Keratinocyte (primary cell): ENCODE measurements at regions not wholly inside any gene's neighbourhood (a gene's known extent, or its start where the extent isn't known, plus 50 kb on each side); places are given as distances from the start of the nearest gene placed in this dataset.

ENCODE experiments used
- DNase-seq: peaks from one replicate; pipeline ENCODE4 v3.0.0-alpha.2; 2011; ENCODE audit warnings: low read depth, missing footprints, low spot score
- FAIRE-seq: peaks from 2 replicates; lab custom pipeline; 2011; peaks lifted over from hg19 to GRCh38; lab: Jason Lieb, UNC
- H2AFZ ChIP-seq: 2 replicates; pipeline ENCODE4 v1.6.0; 2012; ENCODE audit warnings: low read length, control low read depth, inconsistent platforms; ENCODE audit not compliant: control insufficient read depth
- H3K27ac ChIP-seq: 2 replicates; pipeline ENCODE4 v1.5.1; 2011; ENCODE audit warnings: low read length; ENCODE audit not compliant: control insufficient read depth, insufficient read depth
- H3K27me3 ChIP-seq: 3 replicates; pipeline ENCODE4 v1.6.0; 2011; ENCODE audit warnings: low read length; ENCODE audit not compliant: control insufficient read depth, insufficient read depth; ENCODE audit errors: extremely low read depth
- H3K36me3 ChIP-seq, 2 experiments: 2 replicates in 1 of 2; 3 replicates in 1 of 2; pipeline ENCODE4 v1.5.1; 2011; ENCODE audit warnings: low read length in 2 of 2, mild to moderate bottlenecking in 1 of 2; ENCODE audit not compliant: control insufficient read depth in 2 of 2, insufficient read depth in 2 of 2; ENCODE audit errors: extremely low read depth in 1 of 2
- H3K4me1 ChIP-seq: 3 replicates; pipeline ENCODE4 v1.5.1; 2011; ENCODE audit warnings: low read length; ENCODE audit not compliant: control insufficient read depth, insufficient read depth; ENCODE audit errors: extremely low read depth
- H3K4me2 ChIP-seq: 3 replicates; pipeline ENCODE4 v1.6.0; 2011; ENCODE audit warnings: low read depth, low read length; ENCODE audit not compliant: control insufficient read depth, insufficient read depth; ENCODE audit errors: extremely low read depth
- H3K4me3 ChIP-seq, 3 experiments: fragments of 200-600 bp in 1 of 3; sonication (generic) in 1 of 3; 2 replicates in 2 of 3; 3 replicates in 1 of 3; pipeline ENCODE4 v1.5.1; 2011 to 2016; ENCODE audit warnings: low read length in 3 of 3, mild to moderate bottlenecking in 3 of 3, control low read depth in 2 of 3, inconsistent platforms in 1 of 3, low read depth in 1 of 3, mixed read lengths in 1 of 3, mixed run types in 1 of 3, moderate library complexity in 1 of 3; ENCODE audit not compliant: control insufficient read depth in 2 of 3, insufficient read depth in 2 of 3; ENCODE audit errors: extremely low read depth in 1 of 3
- H3K79me2 ChIP-seq: 2 replicates; pipeline ENCODE4 v1.6.0; 2012; ENCODE audit warnings: low read length; ENCODE audit not compliant: control insufficient read depth, insufficient read depth
- H3K9ac ChIP-seq: 3 replicates; pipeline ENCODE4 v1.6.0; 2011; ENCODE audit warnings: low read length; ENCODE audit not compliant: control insufficient read depth, insufficient read depth; ENCODE audit errors: extremely low read depth
- H3K9me1 ChIP-seq: 3 replicates; pipeline ENCODE4 v1.6.0; 2011; ENCODE audit warnings: low read length; ENCODE audit not compliant: control insufficient read depth, insufficient read depth; ENCODE audit errors: extremely low read depth
- H3K9me3 ChIP-seq: 2 replicates; pipeline ENCODE4 v1.5.1; 2012; ENCODE audit warnings: low read depth, low read length; ENCODE audit not compliant: control insufficient read depth
- H4K20me1 ChIP-seq: 3 replicates; pipeline ENCODE4 v1.6.0; 2011; ENCODE audit warnings: low read length; ENCODE audit not compliant: control insufficient read depth, insufficient read depth; ENCODE audit errors: extremely low read depth
- EZH2 ChIP-seq: IDR thresholded peaks from one replicate; pipeline ENCODE4 v1.6.1; 2012; ENCODE audit warnings: inconsistent platforms, mild to moderate bottlenecking, low read length, moderate library complexity
- dilution Hi-C: fragments of 300-500 bp; cut with MboI; formaldehyde crosslinking; loops from one replicate; pipeline ENCODE4 v1.7.0; 2020; ENCODE audit warnings: low sequenced_read_pairs; ENCODE audit not compliant: extremely low pct_ligation_motif_present
- TF ChIP-seq, protein P1 (sequence below), 3 experiments: IDR thresholded peaks in 1 of 3; conservative IDR thresholded peaks in 1 of 3; optimal IDR thresholded peaks in 1 of 3; 2 replicates in 2 of 3; 3 replicates in 1 of 3; pipeline versions ENCODE3 to v1.5.1; 2011; ENCODE audit warnings: low read length in 3 of 3, mild to moderate bottlenecking in 3 of 3, moderate library complexity in 2 of 3, control low read depth in 1 of 3, inconsistent platforms in 1 of 3; ENCODE audit not compliant: insufficient read depth in 2 of 3; ENCODE audit errors: extremely low read depth in 1 of 3

DNA sequence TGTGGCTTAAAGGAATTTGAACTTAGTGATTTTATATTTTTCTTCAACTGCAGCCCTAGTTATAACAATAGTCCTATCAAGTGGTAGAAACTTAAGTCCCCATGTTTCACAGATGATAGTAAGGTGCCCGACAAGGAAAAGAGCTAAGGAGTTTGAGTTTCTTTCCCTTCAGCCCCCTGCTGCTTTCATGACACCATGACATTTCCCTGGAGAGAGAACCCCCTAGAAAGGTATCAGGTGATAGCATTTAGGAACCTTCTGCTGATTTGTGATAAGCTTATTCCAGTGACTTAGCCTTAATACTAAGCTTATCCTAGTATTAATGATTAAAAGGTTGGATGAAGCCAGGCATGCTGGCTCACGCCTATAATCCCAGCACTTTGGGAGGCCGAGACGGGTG is 623.8 kb upstream of the TYRP1 start:
- Histone ChIP-seq H3K4me2 (no peak overlapping the region), H3K9me3 (peaks cover 2% of the 10 kb centered on the region), H2AFZ (no peak overlapping the region), H3K27ac (no peak overlapping the region), H3K4me3 (no peak overlapping the region), H3K4me1 (no peaks in the 10 kb centered on the region), H3K9ac (no peak overlapping the region), H3K9me1 (no peaks in the 10 kb centered on the region), H3K79me2 (no peaks in the 10 kb centered on the region), H3K27me3 (no peaks in the 10 kb centered on the region), H4K20me1 (no peaks in the 10 kb centered on the region), H3K36me3 (no peaks in the 10 kb centered on the region)
- FAIRE-seq (no peak), DNase-seq (no peak)
- dilution Hi-C loops, result no loop called here
- no peak for TF ChIP-seq EZH2
- TF ChIP-seq, protein P1, sequence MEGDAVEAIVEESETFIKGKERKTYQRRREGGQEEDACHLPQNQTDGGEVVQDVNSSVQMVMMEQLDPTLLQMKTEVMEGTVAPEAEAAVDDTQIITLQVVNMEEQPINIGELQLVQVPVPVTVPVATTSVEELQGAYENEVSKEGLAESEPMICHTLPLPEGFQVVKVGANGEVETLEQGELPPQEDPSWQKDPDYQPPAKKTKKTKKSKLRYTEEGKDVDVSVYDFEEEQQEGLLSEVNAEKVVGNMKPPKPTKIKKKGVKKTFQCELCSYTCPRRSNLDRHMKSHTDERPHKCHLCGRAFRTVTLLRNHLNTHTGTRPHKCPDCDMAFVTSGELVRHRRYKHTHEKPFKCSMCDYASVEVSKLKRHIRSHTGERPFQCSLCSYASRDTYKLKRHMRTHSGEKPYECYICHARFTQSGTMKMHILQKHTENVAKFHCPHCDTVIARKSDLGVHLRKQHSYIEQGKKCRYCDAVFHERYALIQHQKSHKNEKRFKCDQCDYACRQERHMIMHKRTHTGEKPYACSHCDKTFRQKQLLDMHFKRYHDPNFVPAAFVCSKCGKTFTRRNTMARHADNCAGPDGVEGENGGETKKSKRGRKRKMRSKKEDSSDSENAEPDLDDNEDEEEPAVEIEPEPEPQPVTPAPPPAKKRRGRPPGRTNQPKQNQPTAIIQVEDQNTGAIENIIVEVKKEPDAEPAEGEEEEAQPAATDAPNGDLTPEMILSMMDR (optimal IDR thresholded peaks at IDR 0.05 in 1 of 3, IDR thresholded peaks at IDR 0.05 in 1 of 3, conservative IDR thresholded peaks at IDR 0.05 in 1 of 3; ENCODE audit: extremely low read depth in 1 of 3, insufficient read depth in 2 of 3, low read length in 3 of 3), result no peak

DNA sequence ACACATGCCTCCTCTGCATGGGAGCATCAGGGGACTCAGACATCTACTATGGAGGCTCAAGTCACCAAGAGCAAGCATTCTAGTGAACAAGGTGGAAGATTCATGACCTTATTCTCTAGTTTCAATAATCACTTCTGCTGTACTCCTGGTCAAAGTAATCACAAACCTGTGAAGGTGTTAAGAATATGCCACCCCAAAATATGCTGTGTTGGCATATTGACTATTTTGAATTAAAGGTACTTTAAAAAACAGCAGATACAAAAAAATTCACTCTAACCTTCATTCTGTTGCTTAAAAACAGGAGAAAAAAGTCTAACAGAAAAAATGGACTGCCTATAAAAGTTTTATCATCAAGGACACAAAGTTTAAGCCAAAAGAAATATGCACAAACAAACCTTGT is 607.8 kb upstream of the TYRP1 start:
- no peak overlapping the region for H3K9ac ChIP-seq
- no peak overlapping the region for H3K4me2 ChIP-seq
- no peaks in the 10 kb centered on the region for H3K36me3 ChIP-seq
- dilution Hi-C loops, result no loop called here
- no peaks in the 10 kb centered on the region for H3K9me1 ChIP-seq
- no peaks in the 10 kb centered on the region for H3K9me3 ChIP-seq
- no peaks in the 10 kb centered on the region for H4K20me1 ChIP-seq
- no peak for DNase-seq
- H3K27ac ChIP-seq, result no peak overlapping the region
- no peak overlapping the region for H2AFZ ChIP-seq
- no peaks in the 10 kb centered on the region for H3K27me3 ChIP-seq
- no peaks in the 10 kb centered on the region for H3K4me1 ChIP-seq
- TF ChIP-seq, protein P1 (optimal IDR thresholded peaks at IDR 0.05 in 1 of 3, IDR thresholded peaks at IDR 0.05 in 1 of 3, conservative IDR thresholded peaks at IDR 0.05 in 1 of 3; ENCODE audit: extremely low read depth in 1 of 3, insufficient read depth in 2 of 3, low read length in 3 of 3), result no peak
- no peak for TF ChIP-seq EZH2
- H3K4me3 ChIP-seq, result no peak overlapping the region
- H3K79me2 ChIP-seq, result no peaks in the 10 kb centered on the region
- no peak for FAIRE-seq
